ENCODE measurements at regions not wholly inside any gene's neighbourhood (a gene's known extent, or its start where the extent isn't known, plus 50 kb on each side); places are given as distances from the start of the nearest gene placed in this dataset.

DNA sequence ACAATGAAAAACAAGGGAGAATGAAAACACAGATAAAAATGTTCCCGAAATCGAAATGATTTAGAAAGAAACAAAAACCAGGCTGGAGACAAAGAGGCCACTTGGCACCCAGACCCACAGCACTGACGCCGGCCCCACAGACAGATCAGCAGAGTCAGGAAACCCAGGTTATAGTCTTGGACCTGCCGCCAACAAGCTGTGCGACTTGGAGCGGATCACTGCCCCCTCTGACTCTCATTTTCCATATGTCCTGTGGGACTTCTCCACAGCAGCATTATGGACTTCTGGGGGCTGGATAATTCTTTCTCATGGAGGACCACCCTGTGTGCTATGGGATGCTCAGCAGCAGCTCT lies 72.4 kb downstream of the MATN1 start:
- no peak for TF ChIP-seq POLR2AphosphoS5 (IDR thresholded peaks at IDR 0.05)
- no peak for TF ChIP-seq POLR2A (IDR thresholded peaks at IDR 0.05)
